ENCODE measurements at regions not wholly inside any gene's neighbourhood (a gene's known extent, or its start where the extent isn't known, plus 50 kb on each side); places are given as distances from the start of the nearest gene placed in this dataset.
"Not testable (repeated sequence)": the region's sequence is repeated elsewhere in the genome, so short reads cannot be mapped to it uniquely, and the experiment has no call there.

GRCh38 chr15:66965201-66965900, 100.1 kb upstream of the SMAD3 start:
- Histone ChIP-seq H3K27ac (no peak overlapping the region), H3K27me3 (peaks cover 27% of the 10 kb centered on the region)
- no peak for TF ChIP-seq CTCF (IDR thresholded peaks at IDR 0.05)

GRCh38 chr15:66966256-66966655, 99.1 kb upstream of the SMAD3 start:
- Histone ChIP-seq H3K27me3 (peaks cover 20% of the 10 kb centered on the region), H3K9me3 (no peaks in the 10 kb centered on the region), H3K27ac (no peak overlapping the region), H3K4me3 (ENCODE audit: low read depth in 1 of 2, low read length in 1 of 2) (no peak overlapping the region), H3K4me1 (ENCODE audit: control insufficient read depth in 1 of 2, insufficient read depth in 1 of 2, low read depth in 1 of 2, low read length in 1 of 2) (peaks cover 4 to 6% of the 10 kb centered on the region in 2 experiments), H3K36me3 (no peaks in the 10 kb centered on the region)
- no peak for TF ChIP-seq CTCF (IDR thresholded peaks at IDR 0.05)

More at GRCh38 chr15:66965201-66965900, 100.1 kb upstream of the SMAD3 start:
- no peaks in the 10 kb centered on the region for H3K36me3 ChIP-seq
- no peaks in the 10 kb centered on the region for H3K9me3 ChIP-seq
- peaks cover under 1 to 4% of the 10 kb centered on the region in 2 experiments for H3K4me1 ChIP-seq (ENCODE audit: control insufficient read depth in 1 of 2, insufficient read depth in 1 of 2, low read depth in 1 of 2, low read length in 1 of 2)
- H3K4me3 ChIP-seq (ENCODE audit: low read depth in 1 of 2, low read length in 1 of 2), result no peak overlapping the region

- Histone ChIP-seq H3K27me3 (no peaks in the 10 kb centered on the region), H3K36me3 (no peaks in the 10 kb centered on the region), H3K4me3 (ENCODE audit: low read depth in 1 of 2, low read length in 1 of 2) (no peak overlapping the region), H3K9me3 (no peaks in the 10 kb centered on the region), H3K4me1 (ENCODE audit: control insufficient read depth in 1 of 2, insufficient read depth in 1 of 2, low read depth in 1 of 2, low read length in 1 of 2) (peaks cover 9 to 11% of the 10 kb centered on the region in 2 experiments), H3K27ac (no peak overlapping the region)
- TF ChIP-seq CTCF (IDR thresholded peaks at IDR 0.05), result no peak
These were observed 96.4 kb upstream of the SMAD3 start for GRCh38 chr15:66968806-66969596.

- not testable (repeated sequence) for H3K27ac ChIP-seq; H3K36me3 ChIP-seq; H3K9me3 ChIP-seq; H3K27me3 ChIP-seq; H3K4me3 ChIP-seq (ENCODE audit: low read depth in 1 of 2, low read length in 1 of 2)
- peaks cover 14% of the 10 kb centered on the region in 2 experiments for H3K4me1 ChIP-seq (ENCODE audit: control insufficient read depth in 1 of 2, insufficient read depth in 1 of 2, low read depth in 1 of 2, low read length in 1 of 2)
These were observed 91.3 kb upstream of the SMAD3 start for GRCh38 chr15:66974131-66974530.

GRCh38 chr15:66976106-66976640, 89.2 kb upstream of the SMAD3 start:
- H3K9me3 ChIP-seq; H3K4me1 ChIP-seq (ENCODE audit: control insufficient read depth in 1 of 2, insufficient read depth in 1 of 2, low read depth in 1 of 2, low read length in 1 of 2); H3K4me3 ChIP-seq (ENCODE audit: low read depth in 1 of 2, low read length in 1 of 2); H3K36me3 ChIP-seq; H3K27ac ChIP-seq; H3K27me3 ChIP-seq: not testable (repeated sequence)

GRCh38 chr15:66980326-66980725, 85.1 kb upstream of the SMAD3 start:
- H3K4me3 ChIP-seq (ENCODE audit: low read depth in 1 of 2, low read length in 1 of 2); H3K36me3 ChIP-seq; H3K4me1 ChIP-seq (ENCODE audit: control insufficient read depth in 1 of 2, insufficient read depth in 1 of 2, low read depth in 1 of 2, low read length in 1 of 2); H3K9me3 ChIP-seq; H3K27ac ChIP-seq; H3K27me3 ChIP-seq: not testable (repeated sequence)

- Histone ChIP-seq H3K4me3 (ENCODE audit: low read depth in 1 of 2, low read length in 1 of 2) (no peak overlapping the region), H3K27ac (no peak overlapping the region), H3K36me3 (no peaks in the 10 kb centered on the region), H3K4me1 (ENCODE audit: control insufficient read depth in 1 of 2, insufficient read depth in 1 of 2, low read depth in 1 of 2, low read length in 1 of 2) (no peaks in the 10 kb centered on the region), H3K27me3 (no peaks in the 10 kb centered on the region), H3K9me3 (no peaks in the 10 kb centered on the region)
- TF ChIP-seq CTCF (IDR thresholded peaks at IDR 0.05), result no peak
These were observed 83.6 kb upstream of the SMAD3 start for GRCh38 chr15:66981771-66982170.
